HG03571 (cell line): ENCODE measurements at regions not wholly inside any gene's neighbourhood (a gene's known extent, or its start where the extent isn't known, plus 50 kb on each side); places are given as distances from the start of the nearest gene placed in this dataset.

Experiments
- ATAC-seq: cut with Tn5 transposase; IDR thresholded peaks from one replicate; pipeline ENCODE4 v1.9.1; 2021; ENCODE audit not compliant: unreplicated experiment

- ATAC-seq = no peak
Observed at GRCh38 chr3:6132684-6133432, 728.1 kb upstream of the GRM7 start.

GRCh38 chr3:6142707-6143106 is 718.2 kb upstream of the GRM7 start:
- ATAC-seq = no peak

- no peak for ATAC-seq
Observed at GRCh38 chr3:6147883-6148282, 713.0 kb upstream of the GRM7 start.

- ATAC-seq = no peak
Observed at GRCh38 chr3:6155650-6156338, 705.1 kb upstream of the GRM7 start.

GRCh38 chr3:6165951-6166350 is 695.0 kb upstream of the GRM7 start:
- ATAC-seq = no peak

GRCh38 chr3:6168256-6168655 is 692.7 kb upstream of the GRM7 start:
- ATAC-seq = no peak

GRCh38 chr3:6172871-6173642 is 687.9 kb upstream of the GRM7 start:
- ATAC-seq = no peak

GRCh38 chr3:6177417-6177816 is 683.5 kb upstream of the GRM7 start:
- ATAC-seq = no peak

- ATAC-seq = no peak
Observed at GRCh38 chr3:6179761-6180160, 681.2 kb upstream of the GRM7 start.

- no peak for ATAC-seq
Observed at GRCh38 chr3:6180171-6180570, 680.7 kb upstream of the GRM7 start.

- ATAC-seq = no peak
Observed at GRCh38 chr3:6182476-6182875, 678.4 kb upstream of the GRM7 start.

- ATAC-seq = no peak
Observed at GRCh38 chr3:6182909-6183308, 678.0 kb upstream of the GRM7 start.

GRCh38 chr3:6189384-6189783 is 671.5 kb upstream of the GRM7 start:
- no peak for ATAC-seq

GRCh38 chr3:6204891-6205290 is 656.0 kb upstream of the GRM7 start:
- ATAC-seq = no peak

GRCh38 chr3:6216135-6217026 is 644.5 kb upstream of the GRM7 start:
- ATAC-seq = no peak

GRCh38 chr3:6220447-6220846 is 640.5 kb upstream of the GRM7 start:
- no peak for ATAC-seq

- ATAC-seq = no peak
Observed at GRCh38 chr3:6222069-6222468, 638.8 kb upstream of the GRM7 start.

GRCh38 chr3:6223572-6223971 is 637.3 kb upstream of the GRM7 start:
- no peak for ATAC-seq

GRCh38 chr3:6228958-6229683 is 631.8 kb upstream of the GRM7 start:
- ATAC-seq = no peak

GRCh38 chr3:6229778-6230410 is 631.0 kb upstream of the GRM7 start:
- peak; percentile 44 for ATAC-seq
